HEK293T (cell line): ENCODE measurements at regions not wholly inside any gene's neighbourhood (a gene's known extent, or its start where the extent isn't known, plus 50 kb on each side); places are given as distances from the start of the nearest gene placed in this dataset.

Source experiments
- BHLHE40 ChIP-seq: fragments of 450-650 bp; IDR thresholded peaks from 2 replicates; pipeline ENCODE4 v1.6.1; 2016; ENCODE audit warnings: mild to moderate bottlenecking, moderate library complexity, borderline replicate concordance
- ELF4 ChIP-seq: fragments of 450-650 bp; IDR thresholded peaks from 2 replicates; pipeline ENCODE4 v1.6.1; 2017; ENCODE audit warnings: antibody characterized with exemption
- HDGF ChIP-seq: fragments of 450-650 bp; IDR thresholded peaks from 2 replicates; pipeline ENCODE4 v1.6.1; 2017; ENCODE audit warnings: antibody characterized with exemption, borderline replicate concordance
- SP1 ChIP-seq: fragments of 450-650 bp; IDR thresholded peaks from 2 replicates; pipeline ENCODE4 v1.6.1; 2017
- SUZ12 ChIP-seq: fragments of 450-650 bp; IDR thresholded peaks from 2 replicates; pipeline ENCODE4 v1.6.1; 2016; ENCODE audit warnings: mild to moderate bottlenecking
- TARDBP ChIP-seq: fragments of 450-650 bp; IDR thresholded peaks from 2 replicates; pipeline ENCODE4 v1.6.1; 2016
- ZNF384 ChIP-seq: fragments of 450-650 bp; IDR thresholded peaks from 2 replicates; pipeline ENCODE4 v1.6.1; 2016

GRCh38 chr7:41247143-41247865, 455.6 kb downstream of the INHBA start:
- TF ChIP-seq ZNF384 (no peak), BHLHE40 (no peak), SP1 (no peak), TARDBP (no peak), SUZ12 (no peak), HDGF (no peak), ELF4 (no peak)
